GM12891 (cell line): ENCODE measurements at regions not wholly inside any gene's neighbourhood (a gene's known extent, or its start where the extent isn't known, plus 50 kb on each side); places are given as distances from the start of the nearest gene placed in this dataset.
"Not testable (repeated sequence)": the region's sequence is repeated elsewhere in the genome, so short reads cannot be mapped to it uniquely, and the experiment has no call there.

Experiments
- DNase-seq: peaks from one replicate; pipeline ENCODE4 v3.0.0; 2011; ENCODE audit warnings: low spot score; ENCODE audit not compliant: insufficient read length
- FAIRE-seq: peaks from 2 replicates; lab custom pipeline; 2011; peaks lifted over from hg19 to GRCh38; lab: Jason Lieb, UNC
- PAX5 ChIP-seq: IDR thresholded peaks from 2 replicates; pipeline ENCODE4 v1.6.1; 2011; ENCODE audit warnings: low read length, moderate library complexity, mild to moderate bottlenecking; ENCODE audit not compliant: insufficient read depth, severe bottlenecking
- POLR2A ChIP-seq: IDR thresholded peaks from 2 replicates; pipeline ENCODE4 v1.6.1; 2011; ENCODE audit warnings: low read depth, low read length, control low read depth
- POLR2AphosphoS5 ChIP-seq: IDR thresholded peaks from 2 replicates; pipeline ENCODE4 v1.6.1; 2011; ENCODE audit warnings: low read depth, low read length, control low read depth
- POU2F2 ChIP-seq: IDR thresholded peaks from 2 replicates; pipeline ENCODE4 v1.6.1; 2011; ENCODE audit warnings: low read depth, mild to moderate bottlenecking, control low read depth, low read length, moderate library complexity
- SPI1 ChIP-seq: IDR thresholded peaks from 2 replicates; pipeline ENCODE4 v1.6.1; 2011; ENCODE audit warnings: low read depth, low read length, control low read depth
- TAF1 ChIP-seq: IDR thresholded peaks from 2 replicates; pipeline ENCODE4 v1.6.1; 2011; ENCODE audit warnings: low read depth, low read length, control low read depth

GRCh38 chr2:239868556-239869181 is 156.5 kb downstream of the NDUFA10 start:
- no peak for DNase-seq
- FAIRE-seq, result no peak
- TF ChIP-seq POLR2AphosphoS5, result no peak
- no peak for TF ChIP-seq POU2F2
- no peak for TF ChIP-seq SPI1
- TF ChIP-seq PAX5, result no peak
- no peak for TF ChIP-seq TAF1
- no peak for TF ChIP-seq POLR2A

- no peak for TF ChIP-seq SPI1
- TF ChIP-seq POLR2A, result no peak
- no peak for TF ChIP-seq POU2F2
- DNase-seq (no peak), FAIRE-seq (no peak)
Measured at GRCh38 chr2:239866778-239867177, 158.4 kb downstream of the NDUFA10 start.

- TF ChIP-seq POLR2A (no peak), POU2F2 (no peak), SPI1 (no peak), POLR2AphosphoS5 (no peak), PAX5 (no peak), TAF1 (no peak)
- FAIRE-seq (no peak), DNase-seq (no peak)
Measured at GRCh38 chr2:239866350-239866749, 158.8 kb downstream of the NDUFA10 start.

GRCh38 chr2:239865856-239866255 is 159.3 kb downstream of the NDUFA10 start:
- not testable (repeated sequence) for DNase-seq, FAIRE-seq

GRCh38 chr2:239865059-239865639 is 160.0 kb downstream of the NDUFA10 start:
- FAIRE-seq, result no peak
- no peak for DNase-seq
- TF ChIP-seq POLR2AphosphoS5 (no peak), POLR2A (no peak), SPI1 (no peak), TAF1 (no peak), PAX5 (no peak), POU2F2 (no peak)

GRCh38 chr2:239864247-239865058 is 160.7 kb downstream of the NDUFA10 start:
- FAIRE-seq, result no peak
- no peak for TF ChIP-seq POU2F2
- no peak for TF ChIP-seq PAX5
- DNase-seq, result no peak

- no peak for FAIRE-seq
- no peak for DNase-seq
- TF ChIP-seq POLR2AphosphoS5 (no peak), PAX5 (no peak), POU2F2 (no peak), POLR2A (no peak), TAF1 (no peak), SPI1 (no peak)
Measured at GRCh38 chr2:239862613-239863012, 162.5 kb downstream of the NDUFA10 start.

GRCh38 chr2:239858179-239858578 is 167.0 kb downstream of the NDUFA10 start:
- DNase-seq (no peak), FAIRE-seq (no peak)
- TF ChIP-seq SPI1, result no peak
- TF ChIP-seq TAF1, result no peak
- TF ChIP-seq POLR2A, result no peak
- no peak for TF ChIP-seq POLR2AphosphoS5
- TF ChIP-seq POU2F2, result no peak
- no peak for TF ChIP-seq PAX5

GRCh38 chr2:239857591-239857990 is 167.6 kb downstream of the NDUFA10 start:
- FAIRE-seq (no peak), DNase-seq (no peak)
- TF ChIP-seq PAX5, result no peak
- TF ChIP-seq SPI1, result no peak
- no peak for TF ChIP-seq POLR2AphosphoS5
- TF ChIP-seq POLR2A, result no peak
- no peak for TF ChIP-seq POU2F2
- no peak for TF ChIP-seq TAF1
